NCI-H128 (cell line): ENCODE measurements at regions not wholly inside any gene's neighbourhood (a gene's known extent, or its start where the extent isn't known, plus 50 kb on each side); places are given as distances from the start of the nearest gene placed in this dataset.

Source experiments
- DNase-seq: peaks from one replicate; lab custom pipeline; 2025; ENCODE audit not compliant: unreplicated experiment; lab: John Stamatoyannopoulos, UW

DNA sequence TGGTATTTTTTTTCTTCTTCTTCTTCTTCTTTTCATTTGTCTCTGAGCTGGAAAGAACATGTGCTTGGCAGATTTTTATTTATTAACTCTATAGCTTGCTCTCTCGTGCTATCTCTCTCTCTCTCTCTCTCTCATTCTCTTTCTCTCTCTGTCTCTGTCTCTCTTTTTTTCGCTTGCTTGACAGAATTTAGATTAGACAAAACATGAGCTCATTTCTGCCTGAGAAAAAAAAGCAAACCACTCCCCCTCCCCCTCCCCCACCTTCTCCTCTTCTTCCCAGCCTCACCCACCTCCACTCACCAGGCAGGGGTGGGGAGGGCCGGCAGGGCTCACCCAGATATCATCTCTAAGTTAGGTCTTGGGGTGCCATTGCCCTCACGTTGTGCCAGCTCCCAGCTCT is 81.5 kb downstream of the PJA1 start:
- DNase-seq: no peak

- DNase-seq: no peak
These were observed 81.9 kb downstream of the PJA1 start for GRCh38 chrX:69083361-69083760.

GRCh38 chrX:69082753-69083150 is 82.5 kb downstream of the PJA1 start:
- DNase-seq: no peak

DNA sequence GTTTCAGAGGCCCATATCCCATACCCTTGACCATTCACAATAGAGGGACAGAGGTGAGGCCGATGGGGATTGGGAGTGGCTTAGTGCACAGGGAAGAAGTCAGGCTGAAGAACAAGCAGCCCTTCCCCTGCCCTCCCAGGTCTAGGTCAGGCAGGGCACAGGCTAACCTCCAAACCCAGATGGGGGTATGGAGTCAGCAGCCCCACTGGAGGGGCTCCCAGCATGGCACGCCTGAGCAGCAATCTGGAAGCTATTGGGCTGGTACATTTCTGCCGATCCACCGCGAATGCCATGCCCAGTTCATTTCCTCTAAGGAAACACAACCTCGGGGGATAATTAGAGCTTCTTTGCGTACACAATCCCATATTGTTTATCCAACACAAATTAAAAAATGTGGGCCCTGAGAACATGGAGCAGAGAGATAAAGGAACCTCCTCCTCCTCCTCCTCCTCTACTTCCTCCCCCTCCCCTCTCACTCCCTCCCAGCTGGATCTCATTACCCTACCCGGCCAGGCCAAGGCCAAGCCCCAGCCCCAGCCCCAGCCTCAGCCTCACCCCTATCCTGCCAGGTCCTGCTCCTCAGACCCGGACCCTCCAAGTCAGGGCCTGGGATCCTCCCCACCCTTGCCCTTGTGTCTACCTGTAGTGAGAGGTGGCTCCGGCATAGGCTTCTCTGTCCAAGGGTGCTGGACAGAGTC is 83.0 kb downstream of the PJA1 start:
- DNase-seq: no peak

DNA sequence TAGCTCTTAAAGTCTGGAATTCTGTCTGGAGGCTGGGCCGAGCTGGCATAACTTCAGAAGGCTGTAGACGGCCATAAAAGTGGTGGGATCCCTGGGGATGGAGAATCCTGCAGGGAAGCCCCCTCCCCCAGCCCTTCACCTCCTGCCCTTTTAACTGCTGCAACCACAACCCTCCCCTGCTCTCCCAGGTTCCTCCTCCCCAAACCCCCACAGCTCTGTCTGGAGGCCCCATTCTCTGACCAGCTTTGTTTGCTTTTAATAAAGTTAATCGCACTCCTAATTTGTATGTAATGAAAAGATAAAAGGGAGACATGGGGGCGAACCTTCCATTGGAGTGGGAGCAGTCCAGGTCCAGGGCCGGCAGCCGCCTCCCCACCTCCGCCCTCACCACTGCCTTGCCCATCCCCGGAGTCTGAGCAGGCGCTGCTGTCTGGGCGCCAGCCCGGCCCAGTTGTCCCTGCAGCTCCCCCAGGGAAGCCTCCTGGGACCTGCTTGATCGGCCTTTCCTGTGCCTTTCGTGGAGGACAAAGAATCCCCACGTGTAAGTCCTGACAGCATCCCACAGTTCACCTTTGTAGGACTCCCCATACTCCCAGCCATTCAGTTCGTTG is 84.3 kb downstream of the PJA1 start:
- DNase-seq: no peak

GRCh38 chrX:69079268-69079667 is 86.0 kb downstream of the PJA1 start:
- no peak for DNase-seq

DNA sequence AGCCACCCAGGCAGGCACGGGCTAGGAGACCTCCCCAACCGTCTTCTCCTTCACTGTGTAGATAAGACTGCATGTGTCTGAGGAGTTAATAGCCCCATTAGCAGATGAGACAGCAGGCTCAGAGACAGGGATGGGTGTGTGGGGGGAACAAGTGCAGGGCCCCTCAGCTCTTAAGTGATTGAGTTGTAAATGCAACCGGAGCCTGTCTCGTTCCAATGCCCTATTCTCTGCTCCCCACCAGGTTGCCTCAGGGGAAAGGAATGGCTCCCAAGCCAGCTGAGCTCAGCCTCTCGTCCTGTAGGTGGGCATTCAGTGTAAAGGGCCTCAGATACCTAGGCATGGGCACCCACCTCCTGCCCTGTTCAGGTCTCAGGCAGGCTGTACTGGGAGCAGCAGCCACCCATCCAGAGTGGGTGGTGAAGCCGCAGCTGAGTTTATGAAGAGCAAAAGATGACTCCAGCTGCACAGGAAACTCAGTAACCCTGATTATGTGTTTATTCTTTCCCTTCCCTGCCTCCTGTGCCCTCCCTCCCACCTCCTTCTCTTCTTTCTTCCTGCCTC is 87.3 kb downstream of the PJA1 start:
- DNase-seq: no peak

GRCh38 chrX:69076088-69076487 is 89.2 kb downstream of the PJA1 start:
- DNase-seq: no peak

- no peak for DNase-seq
These were observed 90.5 kb downstream of the PJA1 start for GRCh38 chrX:69074726-69075125.

DNA sequence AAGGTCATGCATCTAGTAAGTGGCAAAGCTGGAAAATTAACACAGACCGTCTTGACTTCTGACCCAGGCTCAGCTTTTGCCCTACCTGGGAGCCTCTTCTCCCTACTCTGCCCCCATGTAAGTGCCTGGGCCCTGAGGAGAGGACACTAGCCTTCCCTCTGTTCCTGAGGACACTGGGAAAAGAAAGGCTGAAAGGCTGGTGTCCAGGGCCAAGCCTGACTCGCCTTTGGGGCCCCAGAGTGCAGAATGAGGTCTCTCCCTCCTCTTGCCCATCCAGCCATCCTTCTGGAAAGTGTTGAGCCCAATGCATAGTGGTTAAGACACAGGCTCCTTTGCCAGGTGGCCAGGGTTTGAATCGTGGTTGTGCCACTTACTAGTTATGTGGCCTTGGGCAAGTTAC is 91.5 kb downstream of the PJA1 start:
- no peak for DNase-seq

- no peak for DNase-seq
These were observed 92.0 kb downstream of the PJA1 start for GRCh38 chrX:69073241-69073640.

- DNase-seq: no peak
These were observed 92.7 kb downstream of the PJA1 start for GRCh38 chrX:69072486-69073006.

DNA sequence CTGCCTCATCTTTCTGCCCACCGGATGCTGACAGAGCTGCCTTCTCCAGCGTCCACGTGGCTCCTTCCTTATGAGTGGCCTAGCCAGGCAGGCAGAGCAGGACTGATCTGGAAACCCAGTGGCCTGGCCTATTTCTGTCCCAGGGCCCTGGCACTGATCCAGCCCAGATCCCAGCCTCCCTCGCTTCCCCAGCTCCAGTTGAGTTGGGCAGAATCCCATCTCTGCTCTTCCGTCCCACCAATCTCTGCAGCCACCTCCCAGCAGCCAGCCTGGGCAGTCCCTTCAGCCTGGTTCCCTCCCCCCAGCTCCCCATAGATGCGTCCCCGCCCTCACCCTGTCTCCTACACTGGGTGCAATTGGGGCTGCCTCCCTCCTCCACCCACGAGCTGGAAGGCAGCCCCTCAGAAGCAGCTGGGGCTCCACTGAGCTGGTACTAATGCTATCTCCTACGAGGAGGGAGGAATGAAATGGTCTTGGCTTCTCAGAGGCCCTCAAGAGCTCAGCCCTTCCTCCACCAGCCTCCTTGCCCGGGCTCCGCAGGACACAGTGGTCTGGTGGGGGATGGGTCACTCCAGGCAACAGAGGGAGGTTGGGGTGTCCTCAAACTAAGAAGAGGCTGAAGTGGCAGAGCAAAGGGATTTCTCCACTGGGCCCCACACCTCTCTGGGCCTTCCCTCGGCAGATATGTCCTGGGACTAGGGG is 94.2 kb downstream of the PJA1 start:
- no peak for DNase-seq

DNA sequence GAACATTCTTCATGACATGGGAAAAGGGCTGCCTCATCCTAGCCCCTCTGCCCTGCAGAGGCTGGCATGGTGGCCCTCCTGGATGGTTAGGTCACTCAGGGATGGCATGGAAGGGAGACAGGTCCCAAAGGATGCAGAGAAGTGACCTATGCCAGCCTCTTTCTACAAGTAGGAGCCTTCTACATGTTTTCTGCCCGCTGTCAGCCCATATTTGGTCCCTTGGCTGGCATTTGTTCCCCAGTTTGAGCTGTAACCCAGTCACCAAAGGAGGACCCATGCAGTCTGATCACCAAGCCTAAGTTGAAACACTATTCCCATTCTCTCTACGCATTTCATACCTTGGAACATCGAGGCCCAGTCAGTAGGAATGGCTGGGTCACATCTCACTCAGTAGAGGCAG is 95.4 kb downstream of the PJA1 start:
- no peak for DNase-seq

DNA sequence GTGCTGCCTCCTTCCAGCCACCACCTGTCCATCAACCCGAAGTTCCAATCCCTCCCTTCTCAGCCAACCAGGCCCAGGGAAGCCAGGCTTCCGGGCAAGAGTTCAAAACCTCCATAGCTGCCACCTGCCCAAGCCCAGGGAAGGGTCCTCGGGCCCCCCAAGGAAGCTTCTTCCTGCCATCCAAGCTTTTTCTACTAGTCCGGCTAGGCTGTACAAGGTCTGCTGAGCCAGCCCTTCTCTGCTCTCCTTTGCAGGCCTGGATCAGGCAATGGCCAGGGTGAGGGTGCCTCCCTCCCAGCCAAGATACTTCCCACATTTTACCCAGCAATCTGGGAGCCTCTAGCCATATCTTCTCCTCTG is 96.2 kb downstream of the PJA1 start:
- DNase-seq: no peak

- no peak for DNase-seq
These were observed 96.8 kb downstream of the PJA1 start for GRCh38 chrX:69068301-69069085.

- DNase-seq: no peak
These were observed 97.4 kb downstream of the PJA1 start for GRCh38 chrX:69067841-69068240.

DNA sequence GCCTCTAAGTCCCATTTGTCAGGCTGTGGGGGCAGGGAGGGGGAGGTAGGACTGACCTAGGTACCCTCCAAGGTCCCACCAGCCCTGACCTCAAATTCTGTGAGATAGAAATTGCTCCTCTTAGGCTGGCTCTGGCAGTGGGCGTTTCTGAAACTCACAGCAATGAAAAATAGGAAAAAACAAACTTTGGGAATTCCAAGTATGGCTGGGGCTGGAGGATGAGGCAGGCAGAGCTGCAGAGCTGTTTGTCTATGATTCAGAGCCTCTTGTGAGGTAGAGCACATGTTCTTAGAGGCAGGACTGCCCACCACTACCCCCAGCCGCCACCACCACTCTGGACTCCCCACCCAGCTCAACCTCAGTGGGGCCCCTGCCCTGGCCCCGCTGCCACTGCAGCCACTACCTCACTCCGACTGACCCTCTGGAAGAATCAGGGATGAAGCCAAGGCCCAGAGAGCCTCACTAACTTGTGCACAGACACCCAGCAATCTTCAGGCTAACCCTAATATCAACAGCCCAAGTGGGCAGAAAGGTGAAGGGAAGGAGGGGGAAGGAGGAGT is 98.2 kb downstream of the PJA1 start:
- DNase-seq: no peak

GRCh38 chrX:69066021-69066757 is 99.1 kb downstream of the PJA1 start:
- DNase-seq: no peak

DNA sequence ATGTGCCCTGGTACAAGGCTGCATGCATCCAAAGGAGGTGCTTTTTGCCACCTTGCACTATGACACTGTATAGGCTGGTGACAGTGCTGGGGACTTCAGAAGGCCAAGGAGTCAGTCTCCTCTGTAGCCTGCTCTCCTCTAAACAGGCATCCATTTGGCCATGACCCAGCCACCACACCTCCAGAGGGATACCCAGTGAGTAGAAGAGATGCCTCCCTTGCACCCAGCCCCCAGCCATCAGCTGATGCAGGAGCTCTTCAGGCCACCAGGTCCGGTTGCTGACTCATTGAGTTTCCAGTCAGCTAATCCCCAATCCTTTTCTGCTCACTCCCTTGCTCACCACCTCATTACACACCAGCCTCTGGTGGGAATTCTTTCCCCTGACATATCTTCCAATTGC is 99.8 kb downstream of the PJA1 start:
- no peak for DNase-seq
